Mesothelial cell of epicardium (in vitro differentiated cells): ENCODE measurements at regions not wholly inside any gene's neighbourhood (a gene's known extent, or its start where the extent isn't known, plus 50 kb on each side); places are given as distances from the start of the nearest gene placed in this dataset.

ENCODE experiments used
- DNase-seq, 2 experiments: peaks; one replicate each; pipeline ENCODE4 v3.0.0; 2021; ENCODE audit warnings: low spot score in 2 of 2; ENCODE audit not compliant: unreplicated experiment in 2 of 2
- H3K27ac Mint-ChIP-seq: 2 replicates; pipeline ENCODE4 v1.8.0; 2021; ENCODE audit warnings: mixed read lengths
- H3K27me3 Mint-ChIP-seq: 2 replicates; pipeline ENCODE4 v1.8.0; 2021; ENCODE audit warnings: low read depth, mixed read lengths
- H3K36me3 Mint-ChIP-seq: 2 replicates; pipeline ENCODE4 v1.8.0; 2021; ENCODE audit warnings: mixed read lengths
- H3K4me1 Mint-ChIP-seq: 2 replicates; pipeline ENCODE4 v1.8.0; 2021; ENCODE audit warnings: mixed read lengths
- H3K4me3 Mint-ChIP-seq: 2 replicates; pipeline ENCODE4 v1.8.0; 2021; ENCODE audit warnings: mild to moderate bottlenecking, moderate library complexity, mixed read lengths
- H3K9me3 Mint-ChIP-seq: 2 replicates; pipeline ENCODE4 v1.8.0; 2021; ENCODE audit warnings: mixed read lengths
- CTCF ChIP-seq: fragments of 200-600 bp; sonication (generic); IDR thresholded peaks from one replicate; pipeline ENCODE4 v1.5.0; 2021; ENCODE audit warnings: antibody characterized with exemption; ENCODE audit not compliant: unreplicated experiment

DNA sequence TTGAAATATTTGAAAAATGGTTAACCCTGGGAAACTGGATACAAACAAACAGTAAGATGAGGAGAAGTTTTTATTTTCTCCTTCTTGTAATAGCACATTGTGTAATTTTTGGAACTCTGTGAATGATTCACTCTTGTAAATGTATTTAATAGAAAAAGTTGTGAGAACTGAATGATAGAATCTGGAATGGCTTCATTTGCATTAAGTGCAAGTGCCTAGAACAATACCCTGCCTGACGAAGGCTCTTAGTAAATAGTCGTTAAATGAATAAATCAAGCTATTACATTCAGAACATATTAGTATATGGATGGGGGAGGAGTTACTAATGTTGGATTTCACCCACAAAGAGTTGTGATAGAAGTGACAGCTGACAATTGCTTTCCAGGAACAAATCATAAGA is 442.5 kb downstream of the EFNA5 start:
- Mint-ChIP-seq H3K9me3 (peaks cover 19% of the 10 kb centered on the region), H3K4me3 (no peak overlapping the region), H3K27me3 (no peaks in the 10 kb centered on the region), H3K36me3 (no peaks in the 10 kb centered on the region), H3K4me1 (peaks cover 26% of the 10 kb centered on the region), H3K27ac (no peak overlapping the region)
- no peak for TF ChIP-seq CTCF
- DNase-seq = no peak

GRCh38 chr5:107224272-107224671 is 446.5 kb downstream of the EFNA5 start:
- no peak for DNase-seq
- Mint-ChIP-seq H3K4me1 (peaks cover 4% of the 10 kb centered on the region), H3K27ac (no peak overlapping the region), H3K9me3 (peaks cover 19% of the 10 kb centered on the region), H3K27me3 (no peaks in the 10 kb centered on the region), H3K36me3 (no peaks in the 10 kb centered on the region), H3K4me3 (no peak overlapping the region)
- no peak for TF ChIP-seq CTCF

DNA sequence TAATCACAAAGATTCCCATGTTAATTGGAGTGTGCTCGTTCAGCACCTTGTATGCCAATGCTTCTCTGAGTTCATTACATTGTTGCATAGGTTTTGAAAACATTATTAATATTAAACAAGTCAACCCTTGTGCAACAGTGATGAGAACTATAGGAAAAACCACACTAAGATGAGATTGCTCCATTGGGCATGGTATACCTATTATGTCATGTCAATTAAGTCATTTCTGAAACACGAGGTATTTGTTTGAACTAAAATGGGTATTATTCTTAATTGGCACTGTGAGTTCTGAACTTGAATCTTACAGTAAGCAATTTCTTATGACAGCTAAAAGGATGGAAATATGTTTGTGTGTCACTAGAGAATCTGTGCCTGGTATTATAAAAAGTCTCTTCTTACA is 447.7 kb downstream of the EFNA5 start:
- H3K4me3 Mint-ChIP-seq = no peak overlapping the region
- no peak for TF ChIP-seq CTCF
- H3K27ac Mint-ChIP-seq = no peak overlapping the region
- peaks cover 3% of the 10 kb centered on the region for H3K4me1 Mint-ChIP-seq
- no peaks in the 10 kb centered on the region for H3K27me3 Mint-ChIP-seq
- peaks cover 19% of the 10 kb centered on the region for H3K9me3 Mint-ChIP-seq
- H3K36me3 Mint-ChIP-seq = no peaks in the 10 kb centered on the region
- no peak for DNase-seq

GRCh38 chr5:107219993-107220392 is 450.7 kb downstream of the EFNA5 start:
- H3K36me3 Mint-ChIP-seq = no peaks in the 10 kb centered on the region
- TF ChIP-seq CTCF = no peak
- H3K27me3 Mint-ChIP-seq = no peaks in the 10 kb centered on the region
- no peak overlapping the region for H3K4me3 Mint-ChIP-seq
- H3K4me1 Mint-ChIP-seq = peaks cover 5% of the 10 kb centered on the region
- no peak for DNase-seq
- H3K9me3 Mint-ChIP-seq = peaks cover 7% of the 10 kb centered on the region
- H3K27ac Mint-ChIP-seq = no peak overlapping the region

- H3K4me3 Mint-ChIP-seq = no peak overlapping the region
- H3K27ac Mint-ChIP-seq = no peak overlapping the region
- no peaks in the 10 kb centered on the region for H3K27me3 Mint-ChIP-seq
- H3K4me1 Mint-ChIP-seq = peaks cover 5% of the 10 kb centered on the region
- no peak for DNase-seq
- no peak for TF ChIP-seq CTCF
- no peaks in the 10 kb centered on the region for H3K9me3 Mint-ChIP-seq
- no peaks in the 10 kb centered on the region for H3K36me3 Mint-ChIP-seq
These were observed 452.1 kb downstream of the EFNA5 start for GRCh38 chr5:107218457-107219193.
